PC-3 (cell line): ENCODE measurements at regions not wholly inside any gene's neighbourhood (a gene's known extent, or its start where the extent isn't known, plus 50 kb on each side); places are given as distances from the start of the nearest gene placed in this dataset.

ENCODE experiments used
- CTCF ChIP-seq: fragments of 300-600 bp; sonication (generic); conservative IDR thresholded peaks from 2 replicates; pipeline ENCODE4 v1.5.1; 2017; ENCODE audit warnings: antibody characterized with exemption, low read depth, mild to moderate bottlenecking, low read length
- EZH2 ChIP-seq: fragments of 300-600 bp; sonication (generic); IDR thresholded peaks from one replicate; pipeline ENCODE4 v1.6.1; 2017; ENCODE audit warnings: antibody characterized with exemption, mild to moderate bottlenecking, low read length; ENCODE audit not compliant: unreplicated experiment

DNA sequence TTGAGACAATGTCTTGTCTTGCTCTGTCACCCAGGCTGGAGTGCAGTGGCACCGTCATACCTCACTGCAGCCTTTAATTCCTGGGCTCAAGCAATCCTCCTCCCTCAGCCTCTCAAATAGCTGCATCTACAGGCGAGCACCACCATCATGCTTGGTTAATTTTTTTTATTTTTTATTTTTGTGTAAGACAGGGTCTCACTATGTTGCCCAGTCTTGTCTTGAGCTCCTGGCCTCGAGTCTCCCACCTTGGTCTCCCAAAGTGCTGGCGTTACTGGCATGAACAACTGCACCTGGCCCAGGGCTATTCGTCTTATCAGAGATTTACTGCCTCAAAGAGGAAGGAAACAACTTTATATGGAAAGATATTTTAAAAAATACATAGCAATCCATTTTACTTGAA is 102.8 kb upstream of the NUPR2 start:
- TF ChIP-seq CTCF, result no peak
- no peak for TF ChIP-seq EZH2
